ENCODE measurements at regions not wholly inside any gene's neighbourhood (a gene's known extent, or its start where the extent isn't known, plus 50 kb on each side); places are given as distances from the start of the nearest gene placed in this dataset.

DNA sequence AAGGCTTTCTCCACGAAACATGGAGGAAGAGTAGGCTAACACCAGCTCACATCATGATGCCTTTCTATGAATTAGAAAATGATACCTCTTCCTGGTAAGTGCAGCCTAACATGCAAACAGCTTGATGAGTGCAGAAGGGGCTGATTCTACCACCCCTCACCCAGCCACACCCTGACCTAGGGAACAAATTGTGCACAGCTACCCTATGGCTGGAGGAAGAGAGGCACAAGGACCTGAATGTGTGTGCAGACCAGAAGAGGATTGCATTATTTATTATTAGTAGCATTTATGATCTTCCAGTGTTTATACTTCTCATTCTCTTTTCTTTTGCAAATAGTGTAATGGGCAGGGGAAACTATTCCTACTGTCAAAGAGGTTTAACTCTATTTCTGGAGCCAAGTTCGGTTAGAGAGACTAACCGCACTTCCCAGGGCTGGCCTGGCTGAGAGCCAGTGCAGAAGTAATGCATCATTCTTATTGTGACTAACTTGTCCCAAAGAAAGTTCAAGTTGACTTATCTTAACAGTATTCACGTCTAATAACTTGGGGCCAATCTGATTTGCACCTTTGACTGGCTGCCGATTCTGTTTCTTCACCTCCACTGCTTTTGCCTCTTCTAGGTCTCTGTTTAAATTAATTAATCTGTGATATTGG, 237.5 kb downstream of the CD83 start:
- TF ChIP-seq ZFP30 (CRISPR knock-in tag; IDR thresholded peaks at IDR 0.05), result no peak
- no peak for TF ChIP-seq ZNF70 (CRISPR knock-in tag; IDR thresholded peaks at IDR 0.05)
- no peak for ATAC-seq

DNA sequence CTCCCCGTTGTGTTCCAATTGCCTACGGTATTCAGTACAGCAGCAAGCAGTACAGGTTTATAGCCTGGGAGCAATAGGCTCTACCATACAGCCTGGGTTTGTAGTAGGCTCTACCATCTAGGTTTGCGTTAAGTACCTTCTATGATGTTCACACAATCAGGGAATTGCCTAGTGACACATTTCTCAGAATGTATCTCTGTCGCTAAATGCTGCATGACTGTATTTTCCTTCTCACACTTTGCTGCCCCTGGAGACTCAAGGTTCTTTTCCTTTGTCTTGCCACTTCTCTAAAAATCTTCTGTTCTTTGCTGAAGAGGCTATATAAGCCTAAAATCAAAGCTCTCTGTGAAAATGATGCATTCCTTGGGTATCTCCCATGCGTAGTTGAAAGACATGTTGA, 241.9 kb downstream of the CD83 start:
- ATAC-seq, result no peak
- TF ChIP-seq ZNF70 (CRISPR knock-in tag; IDR thresholded peaks at IDR 0.05), result no peak
- no peak for TF ChIP-seq ESRRG (CRISPR knock-in tag; IDR thresholded peaks at IDR 0.05)
- TF ChIP-seq BACH2 (CRISPR knock-in tag; IDR thresholded peaks at IDR 0.05; ENCODE audit: borderline replicate concordance), result no peak
- TF ChIP-seq POU6F1 (CRISPR knock-in tag; IDR thresholded peaks at IDR 0.05; ENCODE audit: borderline replicate concordance, low read depth), result no peak
- TF ChIP-seq ZFP3 (CRISPR knock-in tag; IDR thresholded peaks at IDR 0.05), result no peak
- TF ChIP-seq TOX (CRISPR knock-in tag; IDR thresholded peaks at IDR 0.05; ENCODE audit: borderline replicate concordance), result no peak
- TF ChIP-seq SNAI2 (CRISPR knock-in tag; IDR thresholded peaks at IDR 0.05), result no peak
- TF ChIP-seq OSR1 (CRISPR knock-in tag; IDR thresholded peaks at IDR 0.05), result no peak
- TF ChIP-seq ZFP30 (CRISPR knock-in tag; IDR thresholded peaks at IDR 0.05), result no peak

DNA sequence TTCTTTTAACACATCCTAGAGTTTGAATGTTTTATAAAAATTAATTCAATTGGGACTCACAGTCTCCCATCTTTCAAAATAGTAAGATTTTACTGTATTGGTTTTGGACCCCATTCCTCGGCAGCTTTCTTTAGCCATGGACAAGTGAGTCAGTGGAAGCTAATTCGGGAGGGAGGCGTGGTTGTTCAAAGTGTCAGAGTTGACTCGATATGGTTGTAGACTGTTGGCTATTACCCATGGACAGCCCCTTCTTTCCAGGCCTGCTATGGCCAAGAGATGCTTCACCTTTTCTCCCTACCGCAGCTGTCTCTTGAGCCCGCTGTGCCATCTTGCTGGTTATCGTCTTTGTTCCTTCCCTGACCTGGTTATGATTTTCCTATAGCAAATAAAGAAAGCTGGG, 243.0 kb downstream of the CD83 start:
- no peak for ATAC-seq

GRCh38 chr6:14361297-14361696, 243.7 kb downstream of the CD83 start:
- ATAC-seq, result no peak
- TF ChIP-seq GLIS3 (CRISPR knock-in tag; IDR thresholded peaks at IDR 0.05), result no peak
- TF ChIP-seq ZNF565 (CRISPR knock-in tag; conservative IDR thresholded peaks at IDR 0.05; ENCODE audit: low read depth), result no peak
- TF ChIP-seq ZFP30 (CRISPR knock-in tag; IDR thresholded peaks at IDR 0.05), result no peak
- no peak for TF ChIP-seq ZFP3 (CRISPR knock-in tag; IDR thresholded peaks at IDR 0.05)
- TF ChIP-seq, protein P1, sequence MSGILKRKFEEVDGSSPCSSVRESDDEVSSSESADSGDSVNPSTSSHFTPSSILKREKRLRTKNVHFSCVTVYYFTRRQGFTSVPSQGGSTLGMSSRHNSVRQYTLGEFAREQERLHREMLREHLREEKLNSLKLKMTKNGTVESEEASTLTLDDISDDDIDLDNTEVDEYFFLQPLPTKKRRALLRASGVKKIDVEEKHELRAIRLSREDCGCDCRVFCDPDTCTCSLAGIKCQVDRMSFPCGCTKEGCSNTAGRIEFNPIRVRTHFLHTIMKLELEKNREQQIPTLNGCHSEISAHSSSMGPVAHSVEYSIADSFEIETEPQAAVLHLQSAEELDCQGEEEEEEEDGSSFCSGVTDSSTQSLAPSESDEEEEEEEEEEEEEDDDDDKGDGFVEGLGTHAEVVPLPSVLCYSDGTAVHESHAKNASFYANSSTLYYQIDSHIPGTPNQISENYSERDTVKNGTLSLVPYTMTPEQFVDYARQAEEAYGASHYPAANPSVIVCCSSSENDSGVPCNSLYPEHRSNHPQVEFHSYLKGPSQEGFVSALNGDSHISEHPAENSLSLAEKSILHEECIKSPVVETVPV (CRISPR knock-in tag; IDR thresholded peaks at IDR 0.05), result no peak
- TF ChIP-seq, protein P2, sequence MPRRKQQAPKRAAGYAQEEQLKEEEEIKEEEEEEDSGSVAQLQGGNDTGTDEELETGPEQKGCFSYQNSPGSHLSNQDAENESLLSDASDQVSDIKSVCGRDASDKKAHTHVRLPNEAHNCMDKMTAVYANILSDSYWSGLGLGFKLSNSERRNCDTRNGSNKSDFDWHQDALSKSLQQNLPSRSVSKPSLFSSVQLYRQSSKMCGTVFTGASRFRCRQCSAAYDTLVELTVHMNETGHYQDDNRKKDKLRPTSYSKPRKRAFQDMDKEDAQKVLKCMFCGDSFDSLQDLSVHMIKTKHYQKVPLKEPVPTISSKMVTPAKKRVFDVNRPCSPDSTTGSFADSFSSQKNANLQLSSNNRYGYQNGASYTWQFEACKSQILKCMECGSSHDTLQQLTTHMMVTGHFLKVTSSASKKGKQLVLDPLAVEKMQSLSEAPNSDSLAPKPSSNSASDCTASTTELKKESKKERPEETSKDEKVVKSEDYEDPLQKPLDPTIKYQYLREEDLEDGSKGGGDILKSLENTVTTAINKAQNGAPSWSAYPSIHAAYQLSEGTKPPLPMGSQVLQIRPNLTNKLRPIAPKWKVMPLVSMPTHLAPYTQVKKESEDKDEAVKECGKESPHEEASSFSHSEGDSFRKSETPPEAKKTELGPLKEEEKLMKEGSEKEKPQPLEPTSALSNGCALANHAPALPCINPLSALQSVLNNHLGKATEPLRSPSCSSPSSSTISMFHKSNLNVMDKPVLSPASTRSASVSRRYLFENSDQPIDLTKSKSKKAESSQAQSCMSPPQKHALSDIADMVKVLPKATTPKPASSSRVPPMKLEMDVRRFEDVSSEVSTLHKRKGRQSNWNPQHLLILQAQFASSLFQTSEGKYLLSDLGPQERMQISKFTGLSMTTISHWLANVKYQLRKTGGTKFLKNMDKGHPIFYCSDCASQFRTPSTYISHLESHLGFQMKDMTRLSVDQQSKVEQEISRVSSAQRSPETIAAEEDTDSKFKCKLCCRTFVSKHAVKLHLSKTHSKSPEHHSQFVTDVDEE (CRISPR knock-in tag; IDR thresholded peaks at IDR 0.05), result no peak
- no peak for TF ChIP-seq ZNF8 (CRISPR knock-in tag; IDR thresholded peaks at IDR 0.05)
- TF ChIP-seq TOX (CRISPR knock-in tag; IDR thresholded peaks at IDR 0.05; ENCODE audit: borderline replicate concordance), result no peak
- no peak for TF ChIP-seq ESRRG (CRISPR knock-in tag; IDR thresholded peaks at IDR 0.05)

More for the DNA sequence above, 243.0 kb downstream of the CD83 start:
- TF ChIP-seq CSDC2 (CRISPR knock-in tag; IDR thresholded peaks at IDR 0.05), result no peak
- no peak for TF ChIP-seq GLIS3 (CRISPR knock-in tag; IDR thresholded peaks at IDR 0.05)
- no peak for TF ChIP-seq SNAI2 (CRISPR knock-in tag; IDR thresholded peaks at IDR 0.05)
- no peak for TF ChIP-seq ZNF8 (CRISPR knock-in tag; IDR thresholded peaks at IDR 0.05)
- TF ChIP-seq PPARA (CRISPR knock-in tag; IDR thresholded peaks at IDR 0.05; ENCODE audit: borderline replicate concordance), result no peak
- TF ChIP-seq PATZ1 (CRISPR knock-in tag; IDR thresholded peaks at IDR 0.05; ENCODE audit: borderline replicate concordance), result no peak
- no peak for TF ChIP-seq TOX (CRISPR knock-in tag; IDR thresholded peaks at IDR 0.05; ENCODE audit: borderline replicate concordance)
- no peak for TF ChIP-seq OSR1 (CRISPR knock-in tag; IDR thresholded peaks at IDR 0.05)
- TF ChIP-seq, protein P1 (CRISPR knock-in tag; IDR thresholded peaks at IDR 0.05), result no peak
- no peak for TF ChIP-seq RARB (CRISPR knock-in tag; IDR thresholded peaks at IDR 0.05)
- no peak for TF ChIP-seq ISL1 (CRISPR knock-in tag; IDR thresholded peaks at IDR 0.05)
- TF ChIP-seq ZNF70 (CRISPR knock-in tag; IDR thresholded peaks at IDR 0.05), result no peak
- no peak for TF ChIP-seq ARNTL (CRISPR knock-in tag; IDR thresholded peaks at IDR 0.05; ENCODE audit: borderline replicate concordance, low read depth)
- no peak for TF ChIP-seq ZFP3 (CRISPR knock-in tag; IDR thresholded peaks at IDR 0.05)
- no peak for TF ChIP-seq POU6F1 (CRISPR knock-in tag; IDR thresholded peaks at IDR 0.05; ENCODE audit: borderline replicate concordance, low read depth)
